ENCODE measurements at regions not wholly inside any gene's neighbourhood (a gene's known extent, or its start where the extent isn't known, plus 50 kb on each side); places are given as distances from the start of the nearest gene placed in this dataset.

GRCh38 chr21:27673581-27673980, 706.7 kb upstream of the ADAMTS5 start:
- TF ChIP-seq CTCF (IDR thresholded peaks at IDR 0.05) (no peak), POLR2AphosphoS5 (IDR thresholded peaks at IDR 0.05; ENCODE audit: low read depth, low read length) (no peak)
